ENCODE measurements at regions not wholly inside any gene's neighbourhood (a gene's known extent, or its start where the extent isn't known, plus 50 kb on each side); places are given as distances from the start of the nearest gene placed in this dataset.

DNA sequence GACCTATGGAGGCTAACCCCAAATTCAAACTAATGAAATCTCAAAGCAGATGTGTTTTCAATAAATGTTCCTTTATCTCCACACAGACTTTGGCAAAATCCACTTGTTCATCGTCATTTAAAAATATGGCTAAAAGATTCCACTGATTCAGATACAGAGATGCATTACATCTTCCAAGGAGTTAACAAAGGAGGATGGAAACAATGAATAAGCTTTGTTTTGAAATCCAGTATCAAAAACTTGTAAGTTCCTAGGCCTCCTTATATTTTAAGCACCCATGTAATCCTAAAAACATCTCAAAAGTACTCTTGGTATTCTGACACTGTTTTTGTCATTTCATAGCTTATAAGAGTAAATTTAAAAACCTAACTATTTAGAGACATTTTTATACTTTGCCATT is 345.6 kb upstream of the ACTBL2 start:
- H3K9me3 ChIP-seq, result no peaks in the 10 kb centered on the region
- WGBS, 4 donors, result 81 to 88% (median 84%) methylated on average over 1 of the region's 1 CpG
- no peaks in the 10 kb centered on the region for H3K27me3 ChIP-seq
- DNase-seq (no peak), ATAC-seq (no peak)
- no peaks in the 10 kb centered on the region for H3K36me3 ChIP-seq
- no peaks in the 10 kb centered on the region for H3K4me1 ChIP-seq
- no peak overlapping the region for H3K4me3 ChIP-seq
- intact Hi-C loops (cut with DNase I), result no loop called here
- no peak overlapping the region for H3K27ac ChIP-seq
- TF ChIP-seq POLR2A (IDR thresholded peaks at IDR 0.05), result no peak
- TF ChIP-seq, protein P1, sequence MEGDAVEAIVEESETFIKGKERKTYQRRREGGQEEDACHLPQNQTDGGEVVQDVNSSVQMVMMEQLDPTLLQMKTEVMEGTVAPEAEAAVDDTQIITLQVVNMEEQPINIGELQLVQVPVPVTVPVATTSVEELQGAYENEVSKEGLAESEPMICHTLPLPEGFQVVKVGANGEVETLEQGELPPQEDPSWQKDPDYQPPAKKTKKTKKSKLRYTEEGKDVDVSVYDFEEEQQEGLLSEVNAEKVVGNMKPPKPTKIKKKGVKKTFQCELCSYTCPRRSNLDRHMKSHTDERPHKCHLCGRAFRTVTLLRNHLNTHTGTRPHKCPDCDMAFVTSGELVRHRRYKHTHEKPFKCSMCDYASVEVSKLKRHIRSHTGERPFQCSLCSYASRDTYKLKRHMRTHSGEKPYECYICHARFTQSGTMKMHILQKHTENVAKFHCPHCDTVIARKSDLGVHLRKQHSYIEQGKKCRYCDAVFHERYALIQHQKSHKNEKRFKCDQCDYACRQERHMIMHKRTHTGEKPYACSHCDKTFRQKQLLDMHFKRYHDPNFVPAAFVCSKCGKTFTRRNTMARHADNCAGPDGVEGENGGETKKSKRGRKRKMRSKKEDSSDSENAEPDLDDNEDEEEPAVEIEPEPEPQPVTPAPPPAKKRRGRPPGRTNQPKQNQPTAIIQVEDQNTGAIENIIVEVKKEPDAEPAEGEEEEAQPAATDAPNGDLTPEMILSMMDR (IDR thresholded peaks at IDR 0.05), result no peak

DNA sequence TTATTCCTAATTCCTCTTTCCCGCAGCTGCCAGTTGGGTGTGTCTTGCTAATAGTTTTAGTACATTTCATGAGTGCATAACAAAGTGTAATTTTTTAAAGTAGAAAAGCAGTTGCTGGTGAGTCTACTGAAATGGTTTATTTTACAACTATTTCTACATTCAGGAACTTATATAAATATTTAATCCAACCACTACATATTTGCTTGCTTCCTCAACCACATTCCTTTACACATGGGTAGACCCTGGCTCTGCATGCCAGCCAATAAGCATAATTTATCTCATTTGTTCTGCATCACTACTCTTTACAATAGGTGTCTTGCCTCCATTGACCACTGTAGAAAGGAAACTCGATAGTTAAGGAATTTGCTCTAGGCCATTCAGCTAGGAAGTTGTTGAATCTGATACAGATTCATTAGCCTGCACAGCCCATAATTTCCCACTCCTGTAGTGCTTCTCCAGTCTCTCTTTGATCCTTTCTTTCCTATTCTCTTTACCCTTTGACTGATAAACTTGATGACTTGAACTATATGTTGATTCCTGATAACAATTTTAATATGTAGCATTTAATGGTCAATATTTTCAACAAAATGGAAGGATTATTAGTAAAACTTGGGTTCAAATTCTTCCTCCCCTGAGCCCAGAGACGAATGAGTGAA is 342.5 kb upstream of the ACTBL2 start:
- Histone ChIP-seq H3K4me3 (no peak overlapping the region), H3K9me3 (peaks cover 0 to 15% (median 5%) of the 10 kb centered on the region in 12 donors), H3K27me3 (no peaks in the 10 kb centered on the region), H3K4me1 (no peaks in the 10 kb centered on the region), H3K36me3 (no peaks in the 10 kb centered on the region), H3K27ac (no peak overlapping the region)
- WGBS, 4 donors, result 79 to 90% (median 85%) methylated on average over 3 of the region's 3 CpGs
- TF ChIP-seq POLR2A (IDR thresholded peaks at IDR 0.05), result no peak
- TF ChIP-seq, protein P1 (IDR thresholded peaks at IDR 0.05), result no peak
- DNase-seq (no peak), ATAC-seq (no peak)
- intact Hi-C loops (cut with DNase I), result no loop called here

DNA sequence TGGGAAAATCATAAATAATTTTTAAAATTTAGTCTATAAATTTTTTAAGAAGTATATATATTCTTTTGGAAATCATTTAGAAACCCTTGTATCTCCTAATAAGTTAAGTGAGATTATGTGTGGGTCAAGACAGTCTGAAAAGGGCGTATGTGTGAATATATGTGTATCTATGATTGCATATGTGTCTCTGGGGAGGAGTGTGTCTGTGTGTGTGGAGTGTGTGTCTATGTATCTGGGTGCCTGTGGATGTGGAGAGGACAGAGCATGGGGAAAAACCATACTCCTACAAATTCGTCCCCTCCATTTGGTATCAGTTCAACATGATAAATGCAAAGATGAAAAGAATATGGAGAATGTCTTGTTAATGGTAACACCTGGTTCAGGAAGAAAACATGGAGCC is 342.0 kb upstream of the ACTBL2 start:
- TF ChIP-seq, protein P1 (IDR thresholded peaks at IDR 0.05), result no peak
- no peak for TF ChIP-seq POLR2A (IDR thresholded peaks at IDR 0.05)
- ATAC-seq, result no peak
- DNase-seq, result no peak
- intact Hi-C loops (cut with DNase I), result no loop called here
- Histone ChIP-seq H3K27ac (no peak overlapping the region), H3K36me3 (no peaks in the 10 kb centered on the region), H3K4me3 (no peak overlapping the region), H3K9me3 (peaks cover 0 to 21% (median 6%) of the 10 kb centered on the region in 12 donors), H3K4me1 (no peaks in the 10 kb centered on the region), H3K27me3 (no peaks in the 10 kb centered on the region)
- whole genome bisulfite sequencing, 4 donors, result 88 to 95% (median 89%) methylated on average over 2 of the region's 2 CpGs

DNA sequence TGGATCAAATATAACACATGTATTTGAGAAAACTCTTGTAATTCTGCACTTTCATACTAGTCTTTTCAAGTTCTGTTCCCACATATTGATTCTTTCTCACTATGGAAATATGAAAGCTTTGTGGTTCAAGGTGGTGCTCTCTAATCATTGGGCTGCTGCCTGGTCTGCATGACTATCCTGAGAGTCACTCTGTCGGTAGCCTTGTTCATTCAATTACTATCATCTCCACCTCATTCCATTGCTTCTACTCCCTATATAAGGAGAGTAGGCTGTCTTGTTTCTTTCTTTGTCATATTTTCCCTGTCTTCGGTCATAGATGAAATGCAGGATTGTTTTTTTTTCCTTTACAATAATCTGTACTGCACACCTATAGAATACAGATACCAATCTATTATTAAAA is 341.4 kb upstream of the ACTBL2 start:
- peaks cover 0 to 27% (median 6%) of the 10 kb centered on the region in 12 donors for H3K9me3 ChIP-seq
- H3K4me3 ChIP-seq, result no peak overlapping the region
- intact Hi-C loops (cut with DNase I), result no loop called here
- TF ChIP-seq, protein P1 (IDR thresholded peaks at IDR 0.05), result no peak
- TF ChIP-seq POLR2A (IDR thresholded peaks at IDR 0.05), result no peak
- no peaks in the 10 kb centered on the region for H3K4me1 ChIP-seq
- DNase-seq (no peak), ATAC-seq (no peak)
- no peak overlapping the region for H3K27ac ChIP-seq
- no peaks in the 10 kb centered on the region for H3K27me3 ChIP-seq
- no peaks in the 10 kb centered on the region for H3K36me3 ChIP-seq
- WGBS, 4 donors, result 81 to 86% (median 85%) methylated on average over 2 of the region's 2 CpGs
